Activated CD4-positive, alpha-beta T cell treated with anti-CD3 and anti-CD28 coated beads, Interleukin-2, amount 50 U/mL, for 48 hours (primary cell): ENCODE measurements at regions not wholly inside any gene's neighbourhood (a gene's known extent, or its start where the extent isn't known, plus 50 kb on each side); places are given as distances from the start of the nearest gene placed in this dataset.

Source experiments
- DNase-seq, 2 experiments: peaks; one replicate each; pipeline ENCODE4 v3.0.0-alpha.2; 2020

DNA sequence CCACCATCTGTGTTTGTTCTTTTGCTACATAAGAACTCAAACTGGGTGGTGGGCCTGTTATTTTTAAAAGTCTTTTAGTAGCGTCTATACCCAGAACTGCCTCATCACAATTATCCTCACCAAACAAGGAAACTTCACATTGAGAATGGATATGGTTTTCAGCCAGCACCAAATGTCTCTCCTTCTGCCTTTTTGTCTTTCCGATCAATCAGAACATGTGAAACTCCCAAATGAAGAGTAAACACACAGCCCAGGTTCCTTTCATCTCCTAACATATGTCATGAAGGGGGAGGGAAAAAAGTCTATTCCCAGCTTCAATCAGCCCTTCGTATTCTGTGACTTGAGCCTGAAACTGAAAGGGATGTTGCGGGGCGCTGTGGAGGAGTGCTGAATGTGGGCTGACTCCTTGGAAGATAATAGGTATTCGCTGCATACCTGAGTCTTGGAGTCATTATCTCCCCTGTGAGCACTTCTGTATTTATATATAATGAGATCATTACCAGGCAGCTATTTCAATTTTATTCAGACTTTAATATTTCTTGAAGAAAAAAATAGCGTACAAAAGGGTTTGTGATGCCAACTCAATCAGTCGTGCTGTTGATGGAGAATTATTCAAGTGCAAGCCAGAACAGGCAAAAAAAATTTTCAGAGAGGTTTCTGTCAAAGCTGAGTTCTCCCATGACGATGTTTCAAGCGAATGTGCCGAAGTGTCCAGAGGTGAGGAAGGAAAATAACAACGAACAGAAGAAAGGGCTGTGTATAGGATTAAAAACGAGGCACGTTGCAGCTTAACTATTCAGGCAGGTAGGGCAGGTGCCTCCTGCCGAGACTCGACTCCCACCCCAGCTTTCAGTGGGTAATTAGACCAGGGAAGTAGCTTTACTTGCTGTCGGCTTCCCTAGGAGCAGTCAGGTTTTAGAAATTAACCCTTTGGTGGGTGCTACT is 163.9 kb upstream of the NOCT start:
- no peak for DNase-seq

DNA sequence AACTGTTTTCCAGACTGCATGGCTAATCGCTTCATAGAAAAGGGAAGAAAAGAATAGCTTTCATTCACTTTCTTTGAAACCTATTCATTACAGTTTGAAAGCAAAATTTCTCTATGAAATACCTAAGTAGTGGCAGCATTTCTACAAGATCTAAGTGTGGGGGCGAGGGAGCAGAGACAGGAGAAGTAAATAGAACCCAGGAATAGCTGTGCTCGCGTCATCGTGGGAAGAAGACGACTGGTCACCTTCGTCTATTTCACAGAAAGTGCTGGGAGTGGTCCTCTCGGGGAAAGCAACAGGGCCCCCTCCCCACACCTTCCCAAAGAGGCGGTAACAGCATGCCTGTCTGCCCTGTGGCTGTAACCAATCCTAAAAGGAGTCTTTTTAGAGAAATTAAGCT is 169.9 kb upstream of the NOCT start:
- no peak for DNase-seq

DNA sequence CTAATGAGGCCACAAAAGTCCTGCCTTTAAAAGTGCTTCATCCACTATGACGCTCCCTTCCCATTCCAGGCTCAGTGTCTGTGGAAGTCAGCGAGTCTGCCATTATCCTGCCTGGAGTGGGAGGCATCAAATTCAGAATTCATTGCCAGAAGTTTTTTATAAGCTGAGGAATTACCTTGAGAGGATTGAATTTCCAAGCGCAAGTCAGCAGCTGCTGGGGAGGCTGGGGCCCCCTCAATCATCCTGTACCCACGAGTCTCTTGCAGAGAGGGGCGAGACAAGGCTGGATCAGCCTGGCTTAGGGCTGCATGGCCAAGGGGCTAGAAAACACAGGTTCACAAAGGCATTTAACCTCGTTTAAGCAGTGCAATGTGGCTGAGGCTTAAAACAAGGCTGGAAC is 170.5 kb upstream of the NOCT start:
- no peak for DNase-seq

DNA sequence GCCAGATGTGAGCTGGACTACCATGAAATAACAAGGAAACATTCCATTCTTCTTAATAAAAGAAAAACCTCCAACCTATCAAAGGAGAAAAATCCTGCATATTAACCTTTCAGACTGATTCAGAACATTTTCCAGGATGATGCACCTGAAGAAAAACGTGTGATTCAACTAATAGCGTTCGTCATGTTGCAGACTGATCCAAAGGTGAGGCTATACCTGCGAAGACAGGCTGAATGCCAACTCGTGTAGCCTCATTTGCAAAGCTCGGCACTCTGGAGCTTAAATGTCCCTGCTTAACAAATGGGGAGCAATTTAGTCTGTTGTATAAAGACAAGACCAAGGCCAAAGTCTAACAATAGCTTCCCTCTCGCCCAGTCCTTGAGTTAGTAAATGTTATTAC is 172.0 kb upstream of the NOCT start:
- DNase-seq = no peak

DNA sequence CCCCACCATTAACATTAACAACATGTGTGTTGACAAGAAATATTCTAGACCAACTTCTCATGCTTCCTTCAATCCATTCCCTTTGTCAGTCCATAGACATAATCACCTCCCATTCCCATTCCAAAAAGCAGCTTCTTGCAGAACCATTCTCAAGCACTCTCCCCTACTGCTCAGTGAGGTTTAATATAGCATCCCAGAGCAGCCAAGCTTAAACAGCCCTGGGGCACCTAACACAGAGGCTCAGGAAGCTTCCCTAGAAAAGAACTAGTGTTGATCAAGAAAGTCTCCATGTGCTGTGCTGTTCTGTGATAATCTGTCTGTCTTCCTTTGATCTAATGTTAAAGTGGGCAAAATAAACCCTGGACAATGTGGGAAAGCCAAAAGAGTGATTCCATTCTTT is 174.2 kb upstream of the NOCT start:
- no peak for DNase-seq

DNA sequence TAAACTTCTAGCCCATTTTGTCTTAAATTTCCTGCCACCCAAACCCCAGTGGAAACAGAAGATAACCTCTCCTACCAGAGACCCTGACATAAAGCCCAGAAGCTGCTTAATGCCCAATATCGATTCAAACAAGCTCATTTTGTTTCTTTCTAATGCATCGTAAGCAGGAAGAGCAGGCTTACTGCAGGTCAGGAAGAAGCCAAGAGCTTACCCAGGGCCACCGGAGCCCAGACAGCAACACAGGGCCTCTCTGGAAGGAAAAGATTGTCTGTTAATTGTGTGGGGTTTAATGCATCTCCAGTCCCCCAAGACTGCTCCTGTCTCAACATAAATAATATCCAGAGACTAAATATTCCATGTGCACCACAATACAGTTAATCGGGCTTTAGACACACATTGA is 177.3 kb upstream of the NOCT start:
- DNase-seq = no peak

DNA sequence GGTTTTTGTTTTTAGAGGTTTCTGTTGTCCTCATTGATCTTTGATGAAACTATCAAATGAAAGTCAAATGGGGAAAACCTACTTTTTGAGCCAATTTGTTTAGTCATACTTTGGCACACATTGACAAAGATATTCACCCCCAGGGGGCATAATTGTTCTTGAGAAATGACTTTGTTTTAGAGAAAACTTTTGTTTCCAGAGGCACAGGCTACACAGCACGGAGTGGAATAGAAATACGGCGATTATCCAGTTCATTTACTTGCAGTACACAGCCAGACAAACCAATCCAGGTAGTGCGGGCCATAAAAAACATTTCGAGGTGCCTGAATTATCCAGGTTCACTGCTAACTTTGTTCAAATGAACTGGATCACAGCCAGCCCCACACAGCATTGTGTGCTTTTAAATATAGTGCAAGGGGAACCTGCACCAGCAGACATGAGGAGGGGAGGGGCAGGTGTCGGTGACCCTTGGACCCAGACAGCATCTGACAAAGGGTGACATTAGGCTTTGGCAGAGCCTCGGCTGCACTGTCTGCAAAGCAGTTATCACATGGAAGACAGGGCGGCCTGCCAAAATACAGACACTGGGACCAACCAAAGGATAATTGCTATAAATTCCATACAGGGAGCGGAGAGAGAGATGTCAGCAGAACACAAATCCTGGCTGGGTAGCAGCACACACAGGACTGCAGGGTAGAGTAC is 179.6 kb upstream of the NOCT start:
- DNase-seq = no peak

DNA sequence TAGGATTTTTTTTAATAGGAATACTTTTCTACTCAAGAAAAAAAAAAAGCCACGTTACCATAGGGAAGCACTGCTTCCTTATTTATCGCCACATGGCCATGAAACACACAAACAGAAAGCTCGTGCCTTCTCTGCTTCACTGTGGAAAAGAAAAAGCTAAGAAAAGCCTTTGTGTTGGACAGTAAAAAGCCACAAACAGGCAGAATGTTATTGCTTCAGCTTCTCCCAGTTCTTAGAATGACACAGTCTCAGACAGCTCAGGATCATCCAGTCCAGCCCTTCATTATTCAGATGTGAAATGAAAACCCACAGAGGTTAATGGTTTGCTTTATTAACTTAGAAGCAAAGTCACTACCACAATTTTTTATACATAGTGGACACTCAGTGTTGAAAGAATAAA is 181.6 kb upstream of the NOCT start:
- DNase-seq = no peak

DNA sequence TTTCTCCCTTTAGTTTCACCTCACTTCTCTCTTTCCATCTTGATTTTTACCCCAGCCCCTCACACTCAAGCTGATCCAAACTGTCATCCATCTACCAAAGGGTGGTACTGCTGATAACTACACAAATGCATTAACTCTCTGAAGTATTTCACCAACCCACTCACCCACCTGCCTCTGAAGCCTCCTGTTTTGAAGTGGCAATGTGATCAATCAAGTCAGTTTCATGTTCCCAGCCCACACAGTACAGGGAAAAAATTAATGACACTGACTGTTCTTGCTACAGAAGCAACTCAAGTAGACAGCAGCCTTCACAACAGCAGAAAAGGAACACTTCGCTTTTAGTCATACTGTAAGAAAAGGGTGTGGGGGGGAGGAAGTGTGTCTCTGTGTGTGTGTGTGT is 183.0 kb upstream of the NOCT start:
- DNase-seq = peak in 1 of 2 experiments; percentile 9

DNA sequence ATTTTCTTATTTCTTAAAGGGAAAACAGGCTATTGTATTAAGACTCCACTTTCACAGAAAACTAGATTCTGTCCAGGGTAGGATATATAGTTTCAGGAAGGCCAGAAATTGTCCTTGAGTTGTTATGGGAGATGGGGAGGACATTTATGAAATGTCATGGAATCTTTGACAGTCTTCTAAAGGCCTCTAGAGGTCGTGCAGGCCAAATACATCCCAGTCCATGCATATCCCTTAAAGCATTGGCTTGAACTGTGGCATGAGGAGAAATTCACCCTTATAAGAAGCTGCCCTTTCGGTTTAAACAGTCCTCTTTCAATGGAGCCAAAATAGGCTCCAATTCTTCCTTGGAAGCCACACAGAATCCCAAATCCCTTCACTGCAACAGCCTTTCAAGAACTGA is 183.6 kb upstream of the NOCT start:
- no peak for DNase-seq

DNA sequence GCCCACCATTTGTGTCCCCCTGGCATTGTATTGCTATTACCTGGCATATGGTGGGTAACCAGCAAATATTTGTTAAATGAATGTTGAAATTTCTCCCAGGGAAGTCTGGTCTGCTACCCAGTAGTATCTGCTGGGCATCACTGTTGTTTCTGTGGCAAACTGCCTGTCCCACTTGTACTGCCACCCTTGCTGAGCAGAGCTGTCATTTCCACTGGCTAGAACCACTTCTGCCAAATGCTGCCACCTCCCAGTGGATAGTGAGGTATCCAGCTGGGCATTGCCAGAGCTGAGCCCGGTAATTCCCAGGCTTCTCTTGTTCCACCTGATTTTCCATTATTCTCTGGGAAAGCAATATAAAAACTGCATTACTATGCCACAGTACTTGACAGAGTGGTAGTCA is 186.7 kb upstream of the NOCT start:
- DNase-seq = no peak

DNA sequence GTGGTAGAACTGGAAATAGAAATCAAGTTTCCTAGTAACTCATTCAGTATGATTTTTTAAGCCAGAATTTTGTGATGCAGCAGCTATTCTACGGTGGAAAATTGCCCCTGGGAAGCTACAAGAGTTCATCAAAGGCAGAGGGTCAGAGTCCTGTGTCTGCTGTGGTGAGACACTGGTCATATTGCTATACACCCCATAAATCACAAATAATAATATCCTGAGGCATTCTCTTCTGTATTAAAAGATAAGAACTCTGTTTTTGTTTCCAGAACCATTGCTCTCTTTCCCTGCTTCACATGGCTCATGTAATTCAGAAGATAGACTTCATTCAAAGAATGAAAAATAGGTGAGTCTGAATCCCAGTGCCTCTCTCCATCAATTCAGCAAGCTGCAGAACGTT is 188.8 kb upstream of the NOCT start:
- no peak for DNase-seq

DNA sequence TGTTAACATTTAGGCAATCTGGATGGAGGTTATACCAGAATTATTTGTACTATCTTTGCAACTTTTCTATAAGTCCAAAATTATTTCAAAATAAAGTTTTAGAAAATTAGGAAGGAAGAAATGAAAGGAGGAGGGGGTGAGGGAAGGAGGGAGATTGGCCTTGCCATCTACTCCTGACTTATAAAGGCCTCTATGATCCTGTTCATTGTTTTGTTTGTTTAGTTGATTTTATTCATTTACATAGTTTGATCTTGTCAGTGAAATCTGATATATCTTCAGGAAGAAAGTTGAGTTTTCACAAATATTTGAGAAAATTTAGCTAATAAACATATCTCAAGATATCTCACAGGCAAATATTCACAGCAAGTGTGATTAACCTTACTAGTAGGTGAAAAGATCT is 189.3 kb upstream of the NOCT start:
- DNase-seq = no peak

DNA sequence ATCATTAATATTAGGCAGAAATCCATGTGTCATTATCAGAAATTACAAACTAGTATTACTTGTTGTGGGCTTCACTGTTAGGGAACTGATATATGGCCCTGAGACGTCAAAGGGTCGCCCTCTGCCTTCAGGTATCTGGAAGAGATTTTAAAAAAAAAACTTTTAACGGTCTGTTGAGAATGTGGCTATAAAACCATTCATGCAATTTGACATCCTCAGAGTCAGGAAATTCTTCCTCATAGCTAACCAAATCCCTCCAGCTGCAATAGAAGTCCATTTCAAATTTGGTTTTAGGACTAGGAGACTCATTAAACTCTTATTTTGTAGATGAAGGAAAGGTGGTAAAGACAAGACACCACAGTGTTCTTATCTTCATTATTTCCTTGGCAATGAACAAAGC is 194.2 kb upstream of the NOCT start:
- no peak for DNase-seq

DNA sequence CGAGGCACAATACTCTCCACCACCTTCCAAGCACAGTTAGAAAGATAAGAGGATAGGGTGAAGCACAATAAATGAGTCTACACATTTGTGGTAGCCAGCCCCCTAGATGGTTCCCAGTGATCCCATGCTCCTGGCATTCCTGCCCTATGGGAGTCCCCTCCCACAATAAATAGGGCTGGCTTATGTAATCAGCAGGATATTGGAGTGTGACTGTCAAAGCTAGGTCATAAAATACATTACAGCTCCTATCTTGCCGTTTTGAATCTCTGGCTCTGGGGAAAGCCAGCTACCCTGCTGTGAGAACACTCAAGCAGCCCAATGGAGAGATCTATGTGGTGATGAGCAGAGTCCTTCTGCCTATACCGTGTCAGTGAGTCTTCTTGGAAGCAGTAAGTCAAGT is 198.7 kb upstream of the NOCT start:
- DNase-seq = no peak

DNA sequence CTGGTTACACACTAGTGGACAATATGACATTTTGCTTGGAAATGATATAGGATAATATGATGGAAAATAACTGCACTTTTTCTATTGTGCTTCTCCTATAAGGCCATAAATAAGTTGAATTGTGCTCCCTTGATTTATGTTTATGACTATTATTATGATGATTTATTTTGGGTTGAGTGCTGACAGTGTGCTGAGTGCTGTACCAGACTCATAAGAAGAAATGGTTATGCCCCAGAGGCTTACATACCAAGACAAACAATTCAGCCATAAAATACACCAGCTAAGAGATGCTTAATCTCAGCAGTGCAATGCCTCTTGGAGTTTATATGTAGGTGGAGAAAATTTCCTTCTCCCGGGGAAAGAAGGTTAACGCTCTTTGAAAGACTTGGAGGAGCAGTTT is 199.8 kb upstream of the NOCT start:
- DNase-seq = no peak

DNA sequence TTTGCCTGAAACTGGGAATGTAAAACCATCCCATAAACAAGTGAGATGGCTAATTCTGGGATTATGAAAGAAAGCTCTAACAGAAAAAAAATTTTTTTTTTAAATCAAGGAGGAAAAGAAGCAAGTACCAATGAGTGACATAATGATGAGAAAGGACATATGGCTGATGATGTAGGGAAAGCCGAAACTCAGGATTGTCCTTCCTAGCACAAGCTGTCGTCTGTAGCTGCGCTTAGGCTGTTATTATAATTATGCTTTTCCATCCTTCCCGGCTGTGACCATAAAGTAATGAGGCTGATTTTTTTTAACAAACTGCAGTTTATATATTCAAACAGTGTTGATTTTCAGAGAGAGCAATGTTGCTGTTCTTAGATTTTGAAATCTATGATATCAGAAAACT is 209.8 kb upstream of the NOCT start:
- DNase-seq = no peak

DNA sequence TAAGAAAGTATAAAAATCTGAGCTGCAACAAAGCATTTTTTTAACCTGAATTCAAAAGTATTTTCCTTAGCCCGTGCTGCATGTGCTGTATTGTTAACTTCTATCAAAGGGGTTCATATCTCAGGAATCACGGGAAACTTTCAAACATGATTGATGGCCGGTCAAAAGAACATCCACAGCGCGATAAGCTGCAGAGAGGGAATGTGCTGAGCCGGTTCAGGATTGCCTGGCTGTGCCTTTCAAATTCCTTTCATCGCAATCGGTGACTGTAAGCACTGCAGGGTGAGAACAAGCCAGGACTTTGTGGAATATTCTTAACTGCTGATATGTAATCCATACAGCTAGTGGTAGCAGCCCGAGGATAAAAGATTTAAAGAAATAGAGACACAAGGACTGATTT is 210.9 kb upstream of the NOCT start:
- DNase-seq = no peak

DNA sequence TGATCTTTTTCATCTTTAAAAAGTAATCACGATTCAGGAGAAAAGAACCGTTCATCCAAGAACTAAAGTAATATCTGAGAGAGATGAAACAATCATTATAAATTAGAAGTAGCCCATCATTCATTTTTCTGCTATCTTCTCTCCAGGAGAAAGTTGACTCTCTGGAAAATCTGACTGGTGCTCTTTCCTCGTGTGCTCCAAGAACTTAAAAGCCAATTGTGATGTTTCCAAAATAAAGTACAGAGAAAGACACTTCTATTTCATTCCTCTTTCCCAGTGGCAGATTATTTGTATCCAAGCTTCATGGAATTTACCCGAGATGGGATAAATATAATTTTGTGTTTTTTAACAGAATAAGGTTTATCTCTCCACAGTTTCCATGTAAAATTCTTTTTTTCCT is 212.5 kb upstream of the NOCT start:
- DNase-seq = no peak

DNA sequence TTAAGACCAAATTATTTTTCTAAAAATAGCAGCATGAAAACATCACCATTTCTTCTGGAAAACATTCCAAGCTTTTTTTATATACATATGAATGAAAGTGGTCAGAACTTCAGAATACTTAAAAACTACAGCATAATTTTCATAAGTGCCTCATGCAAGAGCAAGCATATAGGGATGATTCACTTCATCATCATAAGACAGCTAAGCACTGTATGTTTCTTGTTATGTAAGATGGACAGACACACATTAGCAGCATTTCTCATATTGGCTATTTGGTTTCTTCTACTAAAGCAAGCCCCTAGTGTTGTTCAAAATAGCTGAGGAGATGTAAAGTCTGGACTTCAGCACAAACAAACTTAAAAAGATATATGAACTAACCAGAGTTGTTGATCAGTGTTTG is 213.1 kb upstream of the NOCT start:
- no peak for DNase-seq

DNA sequence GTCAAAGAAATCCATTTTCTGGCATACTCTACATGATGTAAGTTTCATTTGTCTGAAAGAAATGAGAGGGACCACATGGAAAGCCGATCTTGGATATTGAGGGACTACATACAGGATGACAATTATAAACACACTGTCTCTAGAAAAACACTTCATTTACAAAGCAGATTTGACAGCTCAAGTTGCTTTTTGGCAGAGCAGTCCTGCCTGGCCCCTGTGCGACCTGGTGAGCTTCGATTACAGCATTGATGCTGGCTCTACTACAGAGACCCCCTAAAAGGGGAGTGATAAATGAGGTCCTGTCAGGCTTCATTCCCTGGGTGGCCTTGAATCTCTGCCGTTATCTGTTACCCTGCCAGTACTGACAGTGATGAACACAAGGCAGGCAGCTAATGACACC is 215.2 kb upstream of the NOCT start:
- no peak for DNase-seq

DNA sequence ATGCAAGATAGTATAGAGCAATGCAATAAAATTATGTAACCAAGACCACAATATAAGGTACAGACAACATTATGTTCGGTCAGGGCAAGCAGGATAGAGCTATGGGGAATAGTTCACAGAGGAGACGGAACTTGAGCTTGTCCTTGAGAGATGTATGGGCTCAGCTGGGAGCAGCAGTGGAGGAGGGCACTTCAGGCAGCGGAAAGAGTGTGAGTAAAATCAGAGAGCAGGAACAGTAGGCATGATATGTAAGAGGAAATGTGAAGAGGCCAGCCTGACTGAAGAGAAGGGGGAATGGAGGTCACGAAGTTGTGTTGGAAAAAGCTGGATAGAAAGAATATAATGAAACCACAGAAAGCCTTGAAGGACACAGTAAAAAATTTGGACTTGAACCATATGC is 217.2 kb upstream of the NOCT start:
- no peak for DNase-seq

DNA sequence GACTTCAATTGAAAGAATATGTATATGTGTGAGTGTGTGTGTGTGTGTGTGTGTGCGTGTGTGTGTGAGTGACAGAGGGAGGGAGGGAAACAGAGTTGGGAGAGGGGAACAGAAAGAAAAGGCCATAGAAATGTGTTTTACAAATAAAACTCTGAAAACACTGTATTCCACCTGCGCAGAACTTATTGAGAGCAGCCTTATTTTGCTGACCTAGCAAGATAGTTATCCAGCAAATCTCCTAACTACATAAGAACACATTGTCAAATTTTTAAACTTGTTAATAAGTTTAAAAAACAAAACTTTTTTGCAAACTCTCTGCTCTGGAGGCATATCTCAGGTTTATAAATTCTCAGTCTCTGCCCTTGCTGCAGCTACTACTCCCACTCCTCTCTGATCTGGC is 217.9 kb upstream of the NOCT start:
- DNase-seq = no peak

DNA sequence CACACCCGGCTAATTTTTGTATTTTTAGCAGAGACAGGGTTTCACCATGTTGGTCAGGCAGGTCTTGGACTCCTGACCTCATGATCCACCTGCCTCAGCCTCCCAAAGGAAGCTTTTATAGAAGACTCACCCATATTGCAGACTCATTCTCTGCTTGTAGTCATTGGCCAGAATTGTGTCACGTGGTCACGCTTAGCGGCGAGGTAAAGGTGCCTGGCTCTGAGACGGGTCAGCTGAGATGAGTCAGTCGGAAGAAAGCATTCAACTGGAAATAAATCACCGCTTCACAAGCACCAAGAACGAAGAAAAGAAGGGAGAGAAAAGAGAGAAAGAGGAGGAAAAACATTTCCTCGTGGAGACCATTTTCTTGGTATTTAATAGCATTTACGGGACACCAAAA is 218.8 kb upstream of the NOCT start:
- no peak for DNase-seq
